B cell (primary cell): ENCODE measurements at regions not wholly inside any gene's neighbourhood (a gene's known extent, or its start where the extent isn't known, plus 50 kb on each side); places are given as distances from the start of the nearest gene placed in this dataset.

Experiments
- ATAC-seq: fragments of 200-7000 bp; cut with Tn5 transposase; one replicate; pipeline ENCODE4 v1.10.0; 2021; ENCODE audit warnings: low read depth, mild to moderate bottlenecking, moderate number of reproducible peaks, moderate library complexity
- CTCF ChIA-PET: fragments of 350-600 bp; sonication (Branson Sonifier 250); formaldehyde crosslinking; loops from one replicate; lab custom pipeline; 2021; ENCODE audit warnings: antibody characterized with exemption, inconsistent platforms; lab: Charles Lee
- POLR2A ChIA-PET: fragments of 350-600 bp; sonication (Branson Sonifier 250); formaldehyde crosslinking; loops from one replicate; lab custom pipeline; 2021; ENCODE audit warnings: antibody characterized with exemption; lab: Charles Lee
- DNase-seq: peaks from one replicate; pipeline ENCODE4 v3.0.0; 2013
- H2AFZ ChIP-seq: 2 replicates; pipeline ENCODE4 v1.6.1; 2012; ENCODE audit warnings: mild to moderate bottlenecking, low read depth, low read length; ENCODE audit not compliant: insufficient read depth, poor library complexity, severe bottlenecking
- H3K27ac ChIP-seq, 2 donors: 1 replicate in 1 of 2; 2 replicates in 1 of 2; pipeline ENCODE4 v1.5.1; 2012 to 2013; ENCODE audit warnings: low read length in 2 of 2, mild to moderate bottlenecking in 2 of 2, moderate library complexity in 1 of 2
- H3K27me3 ChIP-seq, 4 experiments: fragments of 200-600 bp in 1 of 4; sonication (generic) in 1 of 4; replicated peaks in 1 of 4; 1 replicate in 2 of 4; 2 replicates in 2 of 4; pipeline versions ENCODE4 v1.6.1 to v1.7.0; 2013 to 2016; ENCODE audit warnings: low read length in 3 of 4, mild to moderate bottlenecking in 2 of 4, mixed read lengths in 1 of 4, moderate library complexity in 1 of 4; ENCODE audit not compliant: insufficient read depth in 4 of 4, control insufficient read depth in 3 of 4; ENCODE audit errors: control extremely low read depth in 1 of 4
- H3K36me3 ChIP-seq, 2 experiments: replicated peaks in 1 of 2; 1 replicate in 1 of 2; 2 replicates in 1 of 2; pipeline versions ENCODE4 v1.6.1 to v1.7.1; 2013; ENCODE audit warnings: low read length in 1 of 2; ENCODE audit not compliant: insufficient read depth in 2 of 2, control insufficient read depth in 1 of 2; ENCODE audit errors: control extremely low read depth in 1 of 2, extremely low read depth in 1 of 2
- H3K4me1 ChIP-seq, 2 donors: fragments of 200-600 bp in 1 of 2; sonication (generic) in 1 of 2; 1 replicate in 1 of 2; 2 replicates in 1 of 2; pipeline versions ENCODE4 v1.5.1 to v1.6.1; 2013 to 2017; ENCODE audit warnings: low read length in 2 of 2; ENCODE audit not compliant: control insufficient read depth in 2 of 2, insufficient read depth in 2 of 2
- H3K4me2 ChIP-seq: replicated peaks from 2 replicates; pipeline ENCODE3; 2012; ENCODE audit warnings: mild to moderate bottlenecking, low read depth, low read length; ENCODE audit not compliant: poor library complexity, severe bottlenecking
- H3K4me3 ChIP-seq, 5 experiments: fragments of 200-600 bp in 1 of 5; sonication (generic) in 1 of 5; 1 replicate in 3 of 5; 2 replicates in 2 of 5; pipeline versions ENCODE4 v1.5.1 to v1.7.0; 2011 to 2016; ENCODE audit warnings: low read length in 4 of 5, mild to moderate bottlenecking in 4 of 5, low read depth in 2 of 5, control low read depth in 1 of 5, moderate library complexity in 1 of 5; ENCODE audit not compliant: insufficient read depth in 1 of 5; ENCODE audit errors: control extremely low read depth in 1 of 5, extremely low read depth in 1 of 5
- H3K79me2 ChIP-seq: fragments of 200-600 bp; sonication (generic); one replicate; pipeline ENCODE4 v1.6.0; 2016; ENCODE audit warnings: low read length; ENCODE audit not compliant: control insufficient read depth, insufficient read depth
- H3K9ac ChIP-seq: fragments of 200-600 bp; sonication (generic); 2 replicates; pipeline ENCODE4 v1.6.1; 2017; ENCODE audit warnings: mild to moderate bottlenecking, low read length, moderate library complexity
- H3K9me3 ChIP-seq, 3 donors: one replicate each; pipeline versions ENCODE4 v1.6.1 to v1.7.1; 2013; ENCODE audit warnings: low read length in 2 of 3; ENCODE audit not compliant: control insufficient read depth in 2 of 3, insufficient read depth in 1 of 3; ENCODE audit errors: control extremely low read depth in 1 of 3
- H4K20me1 ChIP-seq: 2 replicates; pipeline ENCODE4 v1.6.0; 2012; ENCODE audit warnings: mild to moderate bottlenecking, low read length; ENCODE audit not compliant: insufficient read depth, control insufficient read depth, poor library complexity, severe bottlenecking
- H3K27ac Mint-ChIP-seq: one replicate; pipeline ENCODE4 v1.8.0; 2021; ENCODE audit warnings: mixed read lengths
- H3K27me3 Mint-ChIP-seq: one replicate; pipeline ENCODE4 v1.8.0; 2021; ENCODE audit warnings: mixed read lengths
- H3K4me1 Mint-ChIP-seq: one replicate; pipeline ENCODE4 v1.8.0; 2021; ENCODE audit warnings: mixed read lengths
- H3K4me3 Mint-ChIP-seq: one replicate; pipeline ENCODE4 v1.8.0; 2021; ENCODE audit warnings: mixed read lengths
- H3K9me3 Mint-ChIP-seq: one replicate; pipeline ENCODE4 v1.8.0; 2022; ENCODE audit warnings: mixed read lengths; ENCODE audit not compliant: insufficient read depth
- EZH2 ChIP-seq: IDR thresholded peaks from 2 replicates; pipeline ENCODE4 v1.6.1; 2012; ENCODE audit warnings: borderline replicate concordance, low read depth, mild to moderate bottlenecking, moderate library complexity, low read length; ENCODE audit not compliant: insufficient read depth, poor library complexity, severe bottlenecking
- WGBS: methylation state at CpG from one replicate; pipeline ENCODE4 v1.1.5; 2013; ENCODE audit warnings: missing lambda C conversion rate; ENCODE audit not compliant: insufficient coverage; 5-methylcytosine and 5-hydroxymethylcytosine counted together
- intact Hi-C: fragments of 100-400 bp; cut with micrococcal nuclease; formaldehyde crosslinking; loops from one replicate; pipeline ENCODE4 v1.10.0; 2022
- TF ChIP-seq, protein P1 (sequence below): fragments of 200-600 bp; IDR thresholded peaks from one replicate; pipeline ENCODE4 v1.8.0; 2022; ENCODE audit warnings: antibody characterized with exemption, mild to moderate bottlenecking

DNA sequence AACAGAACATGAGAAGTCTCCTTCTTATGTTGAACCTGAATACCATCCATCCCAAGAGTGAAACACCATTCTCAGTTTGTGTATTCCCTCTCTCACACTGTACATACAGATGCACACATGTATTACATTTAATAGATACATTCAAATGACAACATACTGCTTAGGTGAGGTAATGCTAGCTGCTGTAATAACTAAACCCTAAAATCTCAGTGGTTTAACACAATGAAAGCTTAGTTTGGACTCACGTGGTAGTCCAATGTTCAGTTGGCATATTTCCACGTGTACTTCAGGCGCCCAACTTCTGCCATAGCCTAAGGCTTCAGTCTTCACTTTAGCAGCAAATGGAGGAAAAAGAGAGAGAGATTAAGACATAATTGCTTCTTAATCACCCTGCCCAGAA, 351.1 kb upstream of the PMFBP1 start:
- ATAC-seq = no peak
- no CpG with 5 or more reads among the region's 3 CpGs for WGBS
- H3K4me3 Mint-ChIP-seq = no peak overlapping the region

GRCh38 chr16:72517154-72517553, 345.2 kb upstream of the PMFBP1 start:
- H3K9me3 ChIP-seq = peaks cover under 1 to 3% (median 1%) of the 10 kb centered on the region in 3 donors

More for the DNA sequence above, 351.1 kb upstream of the PMFBP1 start:
- H4K20me1 ChIP-seq = no peaks in the 10 kb centered on the region
- peaks cover 1 to 7% (median 4%) of the 10 kb centered on the region in 3 donors for H3K9me3 ChIP-seq
- POLR2A ChIA-PET = no interaction called here
- no peak for DNase-seq
- CTCF ChIA-PET = no interaction called here
- H3K4me1 Mint-ChIP-seq = no peaks in the 10 kb centered on the region
- H3K36me3 ChIP-seq = peaks cover 3% of the 10 kb centered on the region in 2 experiments
- no peaks in the 10 kb centered on the region for H3K27me3 Mint-ChIP-seq
- no peaks in the 10 kb centered on the region for H3K79me2 ChIP-seq
- no peak overlapping the region for H3K27ac Mint-ChIP-seq
- no peak overlapping the region for H3K27ac ChIP-seq
- no peak overlapping the region for H2AFZ ChIP-seq
- intact Hi-C loops = no loop called here
- H3K4me2 ChIP-seq = no peak overlapping the region
- TF ChIP-seq EZH2 = no peak
- TF ChIP-seq, protein P1, sequence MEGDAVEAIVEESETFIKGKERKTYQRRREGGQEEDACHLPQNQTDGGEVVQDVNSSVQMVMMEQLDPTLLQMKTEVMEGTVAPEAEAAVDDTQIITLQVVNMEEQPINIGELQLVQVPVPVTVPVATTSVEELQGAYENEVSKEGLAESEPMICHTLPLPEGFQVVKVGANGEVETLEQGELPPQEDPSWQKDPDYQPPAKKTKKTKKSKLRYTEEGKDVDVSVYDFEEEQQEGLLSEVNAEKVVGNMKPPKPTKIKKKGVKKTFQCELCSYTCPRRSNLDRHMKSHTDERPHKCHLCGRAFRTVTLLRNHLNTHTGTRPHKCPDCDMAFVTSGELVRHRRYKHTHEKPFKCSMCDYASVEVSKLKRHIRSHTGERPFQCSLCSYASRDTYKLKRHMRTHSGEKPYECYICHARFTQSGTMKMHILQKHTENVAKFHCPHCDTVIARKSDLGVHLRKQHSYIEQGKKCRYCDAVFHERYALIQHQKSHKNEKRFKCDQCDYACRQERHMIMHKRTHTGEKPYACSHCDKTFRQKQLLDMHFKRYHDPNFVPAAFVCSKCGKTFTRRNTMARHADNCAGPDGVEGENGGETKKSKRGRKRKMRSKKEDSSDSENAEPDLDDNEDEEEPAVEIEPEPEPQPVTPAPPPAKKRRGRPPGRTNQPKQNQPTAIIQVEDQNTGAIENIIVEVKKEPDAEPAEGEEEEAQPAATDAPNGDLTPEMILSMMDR = no peak
- peaks cover 6% of the 10 kb centered on the region for H3K9me3 Mint-ChIP-seq
- H3K4me3 ChIP-seq = no peak overlapping the region
- no peaks in the 10 kb centered on the region for H3K4me1 ChIP-seq
- no peaks in the 10 kb centered on the region for H3K27me3 ChIP-seq
- no peak overlapping the region for H3K9ac ChIP-seq

More at GRCh38 chr16:72517154-72517553, 345.2 kb upstream of the PMFBP1 start:
- Histone ChIP-seq H4K20me1 (no peaks in the 10 kb centered on the region), H3K36me3 (peaks cover 3% of the 10 kb centered on the region in 2 experiments), H3K4me3 (no peak overlapping the region), H3K4me2 (no peak overlapping the region), H3K79me2 (no peaks in the 10 kb centered on the region), H3K27ac (no peak overlapping the region), H2AFZ (no peak overlapping the region), H3K27me3 (no peaks in the 10 kb centered on the region), H3K4me1 (no peaks in the 10 kb centered on the region), H3K9ac (no peak overlapping the region)
- no CpG with 5 or more reads among the region's 2 CpGs for WGBS
- ATAC-seq = no peak
- no peak overlapping the region for H3K4me3 Mint-ChIP-seq
- no peaks in the 10 kb centered on the region for H3K27me3 Mint-ChIP-seq
- TF ChIP-seq, protein P1 = no peak
- no peak for TF ChIP-seq EZH2
- ChIA-PET CTCF (interaction anchor here (0.6 kb wide), 1 partner anchor 121 kb away, joined by 4 read pairs; no protein-coding TSS in a partner anchor), POLR2A (no interaction called here)
- no peaks in the 10 kb centered on the region for H3K4me1 Mint-ChIP-seq
- intact Hi-C loops = no loop called here
- H3K9me3 Mint-ChIP-seq = peaks cover 4% of the 10 kb centered on the region
- no peak for DNase-seq
- H3K27ac Mint-ChIP-seq = no peak overlapping the region
